Astrocyte (in vitro differentiated cells and primary cell): ENCODE measurements at regions not wholly inside any gene's neighbourhood (a gene's known extent, or its start where the extent isn't known, plus 50 kb on each side); places are given as distances from the start of the nearest gene placed in this dataset.
A peak's percentile ranks its signal among the peaks of the same experiment; 100 is the strongest.

Experiments
- DNase-seq: peaks from one replicate; pipeline ENCODE4 v3.0.0-alpha.2; 2010; ENCODE audit warnings: low read depth
- FAIRE-seq: peaks from 2 replicates; lab custom pipeline; 2011; peaks lifted over from hg19 to GRCh38; lab: Jason Lieb, UNC
- H2AFZ ChIP-seq: 2 replicates; pipeline ENCODE4 v1.6.0; 2012; ENCODE audit warnings: low read depth, low read length, inconsistent platforms
- H3K27ac ChIP-seq: 2 replicates; pipeline ENCODE4 v1.5.1; 2011; ENCODE audit warnings: low read depth, low read length, inconsistent platforms
- H3K27me3 ChIP-seq: 2 replicates; pipeline ENCODE4 v1.6.0; 2011; ENCODE audit warnings: low read length, inconsistent platforms; ENCODE audit not compliant: insufficient read depth
- H3K36me3 ChIP-seq: 2 replicates; pipeline ENCODE4 v1.5.1; 2011; ENCODE audit warnings: low read length, inconsistent platforms; ENCODE audit not compliant: insufficient read depth
- H3K4me1 ChIP-seq: 2 replicates; pipeline ENCODE4 v1.5.1; 2011; ENCODE audit warnings: low read length, inconsistent platforms; ENCODE audit not compliant: insufficient read depth
- H3K4me2 ChIP-seq: 2 replicates; pipeline ENCODE4 v1.6.0; 2012; ENCODE audit warnings: low read length, inconsistent platforms
- H3K4me3 ChIP-seq: 2 replicates; pipeline ENCODE4 v1.5.1; 2011; ENCODE audit warnings: low read depth, mild to moderate bottlenecking, low read length, inconsistent platforms; ENCODE audit not compliant: insufficient read depth
- H3K79me2 ChIP-seq: 2 replicates; pipeline ENCODE4 v1.6.0; 2012; ENCODE audit warnings: mild to moderate bottlenecking, low read length, inconsistent platforms; ENCODE audit not compliant: insufficient read depth
- H3K9ac ChIP-seq: 2 replicates; pipeline ENCODE4 v1.6.0; 2012; ENCODE audit warnings: mild to moderate bottlenecking, low read length, inconsistent platforms
- H3K9me3 ChIP-seq: 2 replicates; pipeline ENCODE4 v1.5.1; 2012; ENCODE audit warnings: low read depth, mild to moderate bottlenecking, low read length, inconsistent platforms; ENCODE audit not compliant: insufficient read depth
- H4K20me1 ChIP-seq: 2 replicates; pipeline ENCODE4 v1.6.0; 2012; ENCODE audit warnings: low read length, inconsistent platforms; ENCODE audit not compliant: insufficient read depth
- H3K27ac Mint-ChIP-seq: one replicate; pipeline ENCODE4 v1.8.0; 2021; ENCODE audit warnings: mild to moderate bottlenecking, mixed read lengths; ENCODE audit not compliant: unreplicated experiment
- H3K27me3 Mint-ChIP-seq: one replicate; pipeline ENCODE4 v1.8.0; 2021; ENCODE audit warnings: low read depth, mixed read lengths; ENCODE audit not compliant: unreplicated experiment
- H3K36me3 Mint-ChIP-seq: one replicate; pipeline ENCODE4 v1.8.0; 2021; ENCODE audit warnings: low read depth, mixed read lengths; ENCODE audit not compliant: unreplicated experiment
- H3K4me1 Mint-ChIP-seq: one replicate; pipeline ENCODE4 v1.8.0; 2021; ENCODE audit warnings: low read depth, mixed read lengths; ENCODE audit not compliant: unreplicated experiment
- H3K4me3 Mint-ChIP-seq: one replicate; pipeline ENCODE4 v1.8.0; 2021; ENCODE audit warnings: mild to moderate bottlenecking, moderate library complexity, mixed read lengths; ENCODE audit not compliant: unreplicated experiment
- H3K9me3 Mint-ChIP-seq: one replicate; pipeline ENCODE4 v1.8.0; 2021; ENCODE audit warnings: mild to moderate bottlenecking, mixed read lengths; ENCODE audit not compliant: unreplicated experiment
- EZH2 ChIP-seq: IDR thresholded peaks from 2 replicates; pipeline ENCODE4 v1.6.1; 2012; ENCODE audit warnings: mild to moderate bottlenecking, low read length, inconsistent platforms; ENCODE audit not compliant: insufficient read depth
- TF ChIP-seq, protein P1 (sequence below): IDR thresholded peaks from 2 replicates; pipeline ENCODE4 v1.5.1; 2011; ENCODE audit warnings: low read depth, mild to moderate bottlenecking, inconsistent platforms, low read length, moderate library complexity; ENCODE audit not compliant: insufficient read depth

DNA sequence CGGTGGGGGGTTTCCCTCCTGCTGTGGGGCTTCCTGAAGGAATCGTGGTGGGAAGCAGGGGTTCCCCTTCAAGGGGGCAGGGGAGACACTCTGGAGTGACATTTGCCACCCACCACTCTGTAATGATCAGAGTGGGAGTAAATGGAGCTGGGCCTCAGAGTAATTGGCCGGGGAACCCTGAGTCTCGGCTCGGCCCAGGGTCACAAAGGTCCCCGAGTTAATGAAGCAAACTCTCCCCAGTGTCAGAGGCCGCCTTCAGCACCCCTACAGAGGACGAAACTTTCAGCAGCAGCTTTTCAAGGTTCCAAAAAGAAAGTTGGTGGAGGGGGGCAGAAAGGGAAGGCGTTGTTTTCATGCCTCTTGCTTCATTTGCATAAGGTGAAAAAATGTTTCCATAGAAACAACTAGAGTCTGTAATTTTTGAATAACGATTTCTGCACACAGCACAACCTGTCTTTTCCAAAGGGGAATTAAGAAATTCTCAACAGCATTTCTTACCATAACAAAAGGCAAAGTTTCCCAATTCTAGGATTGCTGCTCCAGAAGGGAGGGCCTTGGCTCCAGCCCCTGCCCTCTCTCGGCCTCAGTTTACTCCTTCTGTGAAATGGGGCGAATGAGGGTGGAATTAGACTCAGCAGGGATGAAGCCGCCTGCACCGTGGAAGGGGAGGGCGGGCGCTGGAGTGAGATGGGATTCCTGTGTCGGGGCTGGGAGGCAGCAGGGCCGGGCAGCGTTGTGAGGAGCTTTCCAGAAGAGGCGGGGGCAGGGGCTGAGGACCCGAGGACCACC is 67.0 kb upstream of the BEGAIN start:
- peaks cover 6% of the 10 kb centered on the region for H3K27me3 ChIP-seq
- Mint-ChIP-seq H3K9me3 (peaks cover 10% of the 10 kb centered on the region), H3K27me3 (peaks cover 67% of the 10 kb centered on the region), H3K4me3 (no peak overlapping the region), H3K27ac (no peak overlapping the region), H3K36me3 (no peaks in the 10 kb centered on the region), H3K4me1 (no peaks in the 10 kb centered on the region)
- H3K36me3 ChIP-seq = no peaks in the 10 kb centered on the region
- H3K27ac ChIP-seq = no peak overlapping the region
- H2AFZ ChIP-seq = peak overlapping the region; percentile 17
- DNase-seq (no peak), FAIRE-seq (no peak)
- no peaks in the 10 kb centered on the region for H3K79me2 ChIP-seq
- TF ChIP-seq EZH2 = no peak
- TF ChIP-seq, protein P1, sequence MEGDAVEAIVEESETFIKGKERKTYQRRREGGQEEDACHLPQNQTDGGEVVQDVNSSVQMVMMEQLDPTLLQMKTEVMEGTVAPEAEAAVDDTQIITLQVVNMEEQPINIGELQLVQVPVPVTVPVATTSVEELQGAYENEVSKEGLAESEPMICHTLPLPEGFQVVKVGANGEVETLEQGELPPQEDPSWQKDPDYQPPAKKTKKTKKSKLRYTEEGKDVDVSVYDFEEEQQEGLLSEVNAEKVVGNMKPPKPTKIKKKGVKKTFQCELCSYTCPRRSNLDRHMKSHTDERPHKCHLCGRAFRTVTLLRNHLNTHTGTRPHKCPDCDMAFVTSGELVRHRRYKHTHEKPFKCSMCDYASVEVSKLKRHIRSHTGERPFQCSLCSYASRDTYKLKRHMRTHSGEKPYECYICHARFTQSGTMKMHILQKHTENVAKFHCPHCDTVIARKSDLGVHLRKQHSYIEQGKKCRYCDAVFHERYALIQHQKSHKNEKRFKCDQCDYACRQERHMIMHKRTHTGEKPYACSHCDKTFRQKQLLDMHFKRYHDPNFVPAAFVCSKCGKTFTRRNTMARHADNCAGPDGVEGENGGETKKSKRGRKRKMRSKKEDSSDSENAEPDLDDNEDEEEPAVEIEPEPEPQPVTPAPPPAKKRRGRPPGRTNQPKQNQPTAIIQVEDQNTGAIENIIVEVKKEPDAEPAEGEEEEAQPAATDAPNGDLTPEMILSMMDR = no peak
- H3K9ac ChIP-seq = no peak overlapping the region
- no peaks in the 10 kb centered on the region for H3K4me1 ChIP-seq
- H4K20me1 ChIP-seq = no peaks in the 10 kb centered on the region
- H3K4me3 ChIP-seq = no peak overlapping the region
- no peaks in the 10 kb centered on the region for H3K9me3 ChIP-seq
- peak overlapping the region; percentile 36 for H3K4me2 ChIP-seq

- no peaks in the 10 kb centered on the region for H3K79me2 ChIP-seq
- no peak overlapping the region for H3K27ac ChIP-seq
- H3K9me3 ChIP-seq = no peaks in the 10 kb centered on the region
- no peak overlapping the region for H3K4me3 Mint-ChIP-seq
- TF ChIP-seq, protein P1 = peak; percentile 31
- no peak for TF ChIP-seq EZH2
- no peaks in the 10 kb centered on the region for H3K4me1 Mint-ChIP-seq
- no peak overlapping the region for H3K9ac ChIP-seq
- H3K27ac Mint-ChIP-seq = no peak overlapping the region
- H3K4me1 ChIP-seq = no peaks in the 10 kb centered on the region
- peaks cover 8% of the 10 kb centered on the region for H3K9me3 Mint-ChIP-seq
- peak; percentile 30 for DNase-seq
- H3K4me3 ChIP-seq = no peak overlapping the region
- peaks cover 61% of the 10 kb centered on the region for H3K27me3 Mint-ChIP-seq
- H2AFZ ChIP-seq = peak overlapping the region; percentile 17
- H3K36me3 ChIP-seq = no peaks in the 10 kb centered on the region
- FAIRE-seq = no peak
- no peaks in the 10 kb centered on the region for H3K36me3 Mint-ChIP-seq
- H3K4me2 ChIP-seq = peak overlapping the region; percentile 36
- no peaks in the 10 kb centered on the region for H4K20me1 ChIP-seq
- H3K27me3 ChIP-seq = peaks cover 6% of the 10 kb centered on the region
Observed at GRCh38 chr14:100654814-100655740, 67.9 kb upstream of the BEGAIN start.
